ENCODE measurements at regions not wholly inside any gene's neighbourhood (a gene's known extent, or its start where the extent isn't known, plus 50 kb on each side); places are given as distances from the start of the nearest gene placed in this dataset.

GRCh38 chrX:5054852-5055251 is 1173.8 kb downstream of the NLGN4X start:
- TF ChIP-seq CTCF (IDR thresholded peaks at IDR 0.05) (no peak), POLR2A (IDR thresholded peaks at IDR 0.05) (no peak)
